Effector memory CD8-positive, alpha-beta T cell (primary cell): ENCODE measurements at regions not wholly inside any gene's neighbourhood (a gene's known extent, or its start where the extent isn't known, plus 50 kb on each side); places are given as distances from the start of the nearest gene placed in this dataset.
"Not testable (repeated sequence)": the region's sequence is repeated elsewhere in the genome, so short reads cannot be mapped to it uniquely, and the experiment has no call there.

Experiments
- ATAC-seq: fragments of 150-1000 bp; cut with Tn5 transposase; replicated peaks from 2 replicates; pipeline ENCODE4 v1.10.0; 2021; ENCODE audit warnings: mild to moderate bottlenecking, moderate library complexity
- DNase-seq, 3 experiments: peaks; one replicate each; pipeline ENCODE4 v3.0.0; 2021
- H3K27ac Mint-ChIP-seq, 2 donors: one replicate each; pipeline ENCODE4 v1.8.0; 2022; ENCODE audit warnings: mild to moderate bottlenecking in 2 of 2, mixed read lengths in 2 of 2, moderate library complexity in 2 of 2
- H3K27me3 Mint-ChIP-seq, 2 donors: one replicate each; pipeline ENCODE4 v1.8.0; 2022; ENCODE audit warnings: mixed read lengths in 2 of 2
- H3K36me3 Mint-ChIP-seq: one replicate; pipeline ENCODE4 v1.8.0; 2022; ENCODE audit warnings: mild to moderate bottlenecking, moderate library complexity, mixed read lengths; ENCODE audit not compliant: insufficient read depth
- H3K4me1 Mint-ChIP-seq, 2 donors: one replicate each; pipeline ENCODE4 v1.8.0; 2022; ENCODE audit warnings: low read depth in 2 of 2, mixed read lengths in 2 of 2
- H3K4me3 Mint-ChIP-seq, 2 donors: one replicate each; pipeline ENCODE4 v1.8.0; 2022; ENCODE audit warnings: mild to moderate bottlenecking in 2 of 2, mixed read lengths in 2 of 2, moderate library complexity in 2 of 2
- H3K9me3 Mint-ChIP-seq, 2 donors: one replicate each; pipeline ENCODE4 v1.8.0; 2022; ENCODE audit warnings: mixed read lengths in 2 of 2

GRCh38 chr17:15872677-15873076 is 72.3 kb upstream of the ADORA2B start:
- not testable (repeated sequence) for ATAC-seq, H3K27ac Mint-ChIP-seq, H3K4me1 Mint-ChIP-seq, H3K9me3 Mint-ChIP-seq, H3K4me3 Mint-ChIP-seq, H3K36me3 Mint-ChIP-seq, DNase-seq
- H3K27me3 Mint-ChIP-seq = peaks cover 7 to 18% of the 10 kb centered on the region in 2 donors

- H3K27me3 Mint-ChIP-seq = peaks cover 6 to 19% of the 10 kb centered on the region in 2 donors
- H3K4me1 Mint-ChIP-seq, H3K36me3 Mint-ChIP-seq, DNase-seq, H3K9me3 Mint-ChIP-seq, ATAC-seq, H3K27ac Mint-ChIP-seq, H3K4me3 Mint-ChIP-seq: not testable (repeated sequence)
Measured at GRCh38 chr17:15877882-15878500, 66.9 kb upstream of the ADORA2B start.

- H3K4me1 Mint-ChIP-seq = peaks cover 5 to 9% of the 10 kb centered on the region in 2 donors
- no peak overlapping the region for H3K4me3 Mint-ChIP-seq
- H3K27ac Mint-ChIP-seq = no peak overlapping the region
- H3K27me3 Mint-ChIP-seq = peaks cover 0 to 19% of the 10 kb centered on the region in 2 donors
- ATAC-seq (no peak), DNase-seq (no peak)
- H3K36me3 Mint-ChIP-seq = no peaks in the 10 kb centered on the region
- no peaks in the 10 kb centered on the region for H3K9me3 Mint-ChIP-seq
Measured at GRCh38 chr17:15882058-15882720, 62.7 kb upstream of the ADORA2B start.

- peaks cover 5 to 9% of the 10 kb centered on the region in 2 donors for H3K4me1 Mint-ChIP-seq
- no peak for DNase-seq
- H3K36me3 Mint-ChIP-seq = no peaks in the 10 kb centered on the region
- no peak overlapping the region for H3K27ac Mint-ChIP-seq
- no peak overlapping the region for H3K4me3 Mint-ChIP-seq
- ATAC-seq = no peak
- peaks cover 0 to 19% of the 10 kb centered on the region in 2 donors for H3K27me3 Mint-ChIP-seq
- H3K9me3 Mint-ChIP-seq = no peaks in the 10 kb centered on the region
Measured at GRCh38 chr17:15882777-15883176, 62.2 kb upstream of the ADORA2B start.

GRCh38 chr17:15883617-15884111 is 61.3 kb upstream of the ADORA2B start:
- ATAC-seq (no peak), DNase-seq (no peak)
- Mint-ChIP-seq H3K27me3 (peaks cover 0 to 19% of the 10 kb centered on the region in 2 donors), H3K36me3 (no peaks in the 10 kb centered on the region), H3K9me3 (no peaks in the 10 kb centered on the region), H3K4me1 (peaks cover 5 to 9% of the 10 kb centered on the region in 2 donors), H3K4me3 (no peak overlapping the region), H3K27ac (no peak overlapping the region)

- Mint-ChIP-seq H3K27ac (no peak overlapping the region), H3K9me3 (no peaks in the 10 kb centered on the region), H3K4me1 (peaks cover 5 to 9% of the 10 kb centered on the region in 2 donors), H3K4me3 (no peak overlapping the region), H3K36me3 (no peaks in the 10 kb centered on the region), H3K27me3 (peaks cover 0 to 19% of the 10 kb centered on the region in 2 donors)
- DNase-seq (no peak), ATAC-seq (no peak)
Measured at GRCh38 chr17:15884731-15885130, 60.2 kb upstream of the ADORA2B start.

GRCh38 chr17:15885770-15886169 is 59.2 kb upstream of the ADORA2B start:
- H3K27ac Mint-ChIP-seq = no peak overlapping the region
- no peaks in the 10 kb centered on the region for H3K9me3 Mint-ChIP-seq
- H3K36me3 Mint-ChIP-seq = no peaks in the 10 kb centered on the region
- DNase-seq (no peak), ATAC-seq (no peak)
- H3K27me3 Mint-ChIP-seq = peaks cover 0 to 19% of the 10 kb centered on the region in 2 donors
- peaks cover 5 to 9% of the 10 kb centered on the region in 2 donors for H3K4me1 Mint-ChIP-seq
- H3K4me3 Mint-ChIP-seq = no peak overlapping the region

- Mint-ChIP-seq H3K27me3 (peaks cover 0 to 19% of the 10 kb centered on the region in 2 donors), H3K36me3 (no peaks in the 10 kb centered on the region), H3K9me3 (no peaks in the 10 kb centered on the region), H3K4me1 (peaks cover 5 to 9% of the 10 kb centered on the region in 2 donors), H3K27ac (no peak overlapping the region), H3K4me3 (no peak overlapping the region)
- ATAC-seq = no peak
- no peak for DNase-seq
Measured at GRCh38 chr17:15886221-15886620, 58.7 kb upstream of the ADORA2B start.

GRCh38 chr17:15886804-15887203 is 58.1 kb upstream of the ADORA2B start:
- no peaks in the 10 kb centered on the region for H3K36me3 Mint-ChIP-seq
- no peaks in the 10 kb centered on the region for H3K9me3 Mint-ChIP-seq
- H3K4me1 Mint-ChIP-seq = peaks cover 5 to 9% of the 10 kb centered on the region in 2 donors
- H3K27me3 Mint-ChIP-seq = peaks cover 0 to 13% of the 10 kb centered on the region in 2 donors
- H3K27ac Mint-ChIP-seq = peak overlapping the region in 1 of 2 donors; percentile 36
- ATAC-seq = no peak
- no peak overlapping the region for H3K4me3 Mint-ChIP-seq
- no peak for DNase-seq

- DNase-seq (no peak), ATAC-seq (no peak)
- no peak overlapping the region for H3K27ac Mint-ChIP-seq
- H3K27me3 Mint-ChIP-seq = peaks cover 0 to 11% of the 10 kb centered on the region in 2 donors
- no peak overlapping the region for H3K4me3 Mint-ChIP-seq
- peaks cover 5 to 9% of the 10 kb centered on the region in 2 donors for H3K4me1 Mint-ChIP-seq
- no peaks in the 10 kb centered on the region for H3K36me3 Mint-ChIP-seq
- no peaks in the 10 kb centered on the region for H3K9me3 Mint-ChIP-seq
Measured at GRCh38 chr17:15888436-15888835, 56.5 kb upstream of the ADORA2B start.

- Mint-ChIP-seq H3K4me3 (no peak overlapping the region), H3K36me3 (no peaks in the 10 kb centered on the region), H3K27me3 (peaks cover 0 to 7% of the 10 kb centered on the region in 2 donors), H3K9me3 (no peaks in the 10 kb centered on the region), H3K27ac (no peak overlapping the region), H3K4me1 (peaks cover 5 to 9% of the 10 kb centered on the region in 2 donors)
- DNase-seq (no peak), ATAC-seq (no peak)
Measured at GRCh38 chr17:15890279-15890892, 54.5 kb upstream of the ADORA2B start.

GRCh38 chr17:15891318-15891717 is 53.6 kb upstream of the ADORA2B start:
- ATAC-seq (no peak), DNase-seq (no peak)
- H3K27ac Mint-ChIP-seq = no peak overlapping the region
- H3K9me3 Mint-ChIP-seq = no peaks in the 10 kb centered on the region
- H3K4me1 Mint-ChIP-seq = peaks cover 5 to 13% of the 10 kb centered on the region in 2 donors
- peaks cover 0 to 7% of the 10 kb centered on the region in 2 donors for H3K27me3 Mint-ChIP-seq
- H3K4me3 Mint-ChIP-seq = no peak overlapping the region
- no peaks in the 10 kb centered on the region for H3K36me3 Mint-ChIP-seq

- Mint-ChIP-seq H3K4me3 (no peak overlapping the region), H3K9me3 (no peaks in the 10 kb centered on the region), H3K36me3 (no peaks in the 10 kb centered on the region)
Measured at GRCh38 chr17:15892244-15892643, 52.7 kb upstream of the ADORA2B start.

More at GRCh38 chr17:15892244-15892643, 52.7 kb upstream of the ADORA2B start:
- Mint-ChIP-seq H3K27ac (no peak overlapping the region), H3K4me1 (peaks cover under 1 to 11% of the 10 kb centered on the region in 2 donors), H3K27me3 (peaks cover 0 to 7% of the 10 kb centered on the region in 2 donors)
- DNase-seq (no peak), ATAC-seq (no peak)
